ENCODE measurements at regions not wholly inside any gene's neighbourhood (a gene's known extent, or its start where the extent isn't known, plus 50 kb on each side); places are given as distances from the start of the nearest gene placed in this dataset.

DNA sequence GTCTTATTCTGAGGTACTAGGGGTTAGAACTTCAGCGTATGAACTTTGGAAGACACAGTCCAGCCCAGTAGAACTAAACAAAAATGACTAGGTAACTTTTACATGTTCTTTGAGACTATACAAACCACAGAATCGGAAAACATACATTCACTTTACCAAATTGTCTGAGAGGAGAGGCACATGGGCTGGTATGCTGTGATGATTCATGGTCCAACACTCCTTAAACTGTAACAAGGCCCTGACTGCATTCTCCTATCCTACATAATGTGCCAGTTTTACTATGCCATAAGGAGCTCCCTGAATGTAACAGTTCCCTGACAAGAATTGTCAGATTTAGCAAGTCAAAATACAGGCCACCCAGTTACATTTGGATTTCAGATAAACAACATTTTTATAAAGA is 640.0 kb downstream of the RAB28 start:
- intact Hi-C loops (cut with DNase I; ENCODE audit: low total_unique reads), result no loop called here
- no peak overlapping the region for H3K4me3 ChIP-seq
- no peak for DNase-seq
- H3K36me3 ChIP-seq, result no peaks in the 10 kb centered on the region
- WGBS, 5 donors, result 79 to 87% (median 81%) methylated on average over 2 of the region's 2 CpGs
- no peaks in the 10 kb centered on the region for H3K4me1 ChIP-seq
- H3K9me3 ChIP-seq, result no peaks in the 10 kb centered on the region
- H3K27ac ChIP-seq, result no peak overlapping the region
- no peak for TF ChIP-seq POLR2AphosphoS5 (IDR thresholded peaks at IDR 0.05)
- no peak for TF ChIP-seq POLR2A (IDR thresholded peaks at IDR 0.05)
- TF ChIP-seq, protein P1, sequence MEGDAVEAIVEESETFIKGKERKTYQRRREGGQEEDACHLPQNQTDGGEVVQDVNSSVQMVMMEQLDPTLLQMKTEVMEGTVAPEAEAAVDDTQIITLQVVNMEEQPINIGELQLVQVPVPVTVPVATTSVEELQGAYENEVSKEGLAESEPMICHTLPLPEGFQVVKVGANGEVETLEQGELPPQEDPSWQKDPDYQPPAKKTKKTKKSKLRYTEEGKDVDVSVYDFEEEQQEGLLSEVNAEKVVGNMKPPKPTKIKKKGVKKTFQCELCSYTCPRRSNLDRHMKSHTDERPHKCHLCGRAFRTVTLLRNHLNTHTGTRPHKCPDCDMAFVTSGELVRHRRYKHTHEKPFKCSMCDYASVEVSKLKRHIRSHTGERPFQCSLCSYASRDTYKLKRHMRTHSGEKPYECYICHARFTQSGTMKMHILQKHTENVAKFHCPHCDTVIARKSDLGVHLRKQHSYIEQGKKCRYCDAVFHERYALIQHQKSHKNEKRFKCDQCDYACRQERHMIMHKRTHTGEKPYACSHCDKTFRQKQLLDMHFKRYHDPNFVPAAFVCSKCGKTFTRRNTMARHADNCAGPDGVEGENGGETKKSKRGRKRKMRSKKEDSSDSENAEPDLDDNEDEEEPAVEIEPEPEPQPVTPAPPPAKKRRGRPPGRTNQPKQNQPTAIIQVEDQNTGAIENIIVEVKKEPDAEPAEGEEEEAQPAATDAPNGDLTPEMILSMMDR (IDR thresholded peaks at IDR 0.05 in 8 of 11, conservative IDR thresholded peaks at IDR 0.05 in 3 of 11), result no peak
- peaks cover 0 to 4% (median 0%) of the 10 kb centered on the region in 7 donors for H3K27me3 ChIP-seq (replicated peaks in 1 of 7)

DNA sequence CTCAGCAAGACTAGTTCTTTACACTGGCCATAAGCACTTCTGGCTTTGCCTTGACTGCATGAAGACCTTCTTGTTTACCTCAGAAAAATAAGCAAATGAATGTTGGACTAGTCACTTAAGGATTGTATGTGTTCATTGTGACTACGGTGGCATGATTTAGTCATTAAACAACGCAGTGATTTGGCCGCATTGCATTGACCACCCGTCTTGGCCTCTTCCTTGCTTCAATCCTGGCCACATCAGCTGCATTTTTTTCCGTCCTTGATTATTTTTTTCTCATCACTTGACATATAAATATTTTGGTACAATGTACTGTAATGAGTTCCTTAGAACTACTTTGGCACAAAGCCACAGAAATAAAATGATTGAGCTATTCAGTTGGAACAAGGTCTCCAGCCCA is 656.2 kb downstream of the RAB28 start:
- Histone ChIP-seq H3K27me3 (replicated peaks in 1 of 7) (no peaks in the 10 kb centered on the region), H3K4me1 (no peaks in the 10 kb centered on the region), H3K4me3 (no peak overlapping the region), H3K27ac (no peak overlapping the region), H3K9me3 (peaks cover 0 to 12% (median 0%) of the 10 kb centered on the region in 8 donors), H3K36me3 (no peaks in the 10 kb centered on the region)
- TF ChIP-seq, protein P1 (IDR thresholded peaks at IDR 0.05 in 8 of 11, conservative IDR thresholded peaks at IDR 0.05 in 3 of 11), result no peak
- TF ChIP-seq POLR2AphosphoS5 (IDR thresholded peaks at IDR 0.05) (no peak), POLR2A (IDR thresholded peaks at IDR 0.05) (no peak)
- 79 to 92% (median 83%) methylated on average over 5 of the region's 5 CpGs for WGBS, 5 donors
- intact Hi-C loops (cut with DNase I; ENCODE audit: low total_unique reads), result no loop called here
- DNase-seq, result no peak

DNA sequence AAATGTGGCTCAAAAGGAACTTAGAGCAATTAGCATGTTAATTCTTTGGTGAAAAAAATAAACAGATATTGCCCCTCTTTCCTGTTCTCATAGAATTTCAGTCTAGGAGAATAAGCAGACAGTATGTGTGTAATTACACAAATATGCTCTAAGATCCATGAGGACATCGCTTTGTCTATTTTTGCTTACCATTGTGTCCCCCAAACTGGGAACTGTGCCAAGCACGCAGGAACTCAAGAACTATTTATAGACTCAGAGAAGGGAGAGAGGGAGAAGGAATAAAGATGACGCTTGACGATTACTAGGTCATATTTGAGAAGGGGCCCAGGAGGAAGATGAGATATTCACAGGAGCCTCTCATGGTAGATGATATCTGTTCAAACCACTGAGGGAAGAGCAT is 692.6 kb downstream of the RAB28 start:
- TF ChIP-seq POLR2A (IDR thresholded peaks at IDR 0.05) (no peak), POLR2AphosphoS5 (IDR thresholded peaks at IDR 0.05) (no peak)
- TF ChIP-seq, protein P1 (IDR thresholded peaks at IDR 0.05 in 8 of 11, conservative IDR thresholded peaks at IDR 0.05 in 3 of 11), result no peak
- WGBS, 5 donors, result 43 to 69% (median 58%) methylated on average over 4 of the region's 4 CpGs
- intact Hi-C loops (cut with DNase I; ENCODE audit: low total_unique reads), result no loop called here

DNA sequence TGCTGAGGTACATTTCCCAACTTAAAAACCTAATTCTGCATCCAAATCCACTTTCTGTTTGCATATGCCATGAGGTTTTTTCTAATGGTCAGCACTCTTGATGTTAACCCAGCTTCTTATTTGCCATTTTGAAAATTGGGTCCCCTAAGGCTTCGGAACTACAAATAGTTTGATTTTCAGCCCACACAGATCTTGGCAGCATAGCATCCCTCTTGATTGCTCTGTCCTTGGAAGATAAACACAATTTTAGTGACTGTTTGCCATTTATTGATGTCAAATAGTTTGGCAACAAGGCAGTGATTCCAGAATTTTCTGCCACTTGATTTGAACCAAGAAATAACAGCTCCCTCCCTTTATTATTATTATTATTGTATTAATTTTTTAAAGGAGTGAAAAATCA is 696.9 kb downstream of the RAB28 start:
- WGBS, 5 donors, result 82 to 96% (median 86%) methylated on average over 1 of the region's 1 CpG
- Histone ChIP-seq H3K36me3 (no peaks in the 10 kb centered on the region), H3K9me3 (peaks cover 0 to 32% (median 29%) of the 10 kb centered on the region in 8 donors), H3K27me3 (replicated peaks in 1 of 7) (no peaks in the 10 kb centered on the region), H3K4me3 (no peak overlapping the region), H3K27ac (no peak overlapping the region), H3K4me1 (no peaks in the 10 kb centered on the region)
- no peak for DNase-seq
- intact Hi-C loops (cut with DNase I; ENCODE audit: low total_unique reads), result no loop called here
- TF ChIP-seq, protein P1 (IDR thresholded peaks at IDR 0.05 in 8 of 11, conservative IDR thresholded peaks at IDR 0.05 in 3 of 11), result no peak
- TF ChIP-seq POLR2A (IDR thresholded peaks at IDR 0.05) (no peak), POLR2AphosphoS5 (IDR thresholded peaks at IDR 0.05) (no peak)

More for the DNA sequence above, 692.6 kb downstream of the RAB28 start:
- Histone ChIP-seq H3K9me3 (peaks cover 0 to 33% (median 29%) of the 10 kb centered on the region in 8 donors), H3K27me3 (replicated peaks in 1 of 7) (no peaks in the 10 kb centered on the region), H3K36me3 (no peaks in the 10 kb centered on the region), H3K4me3 (no peak overlapping the region), H3K27ac (no peak overlapping the region), H3K4me1 (no peaks in the 10 kb centered on the region)
- DNase-seq, result no peak
